NCI-H146 (cell line): ENCODE measurements at regions not wholly inside any gene's neighbourhood (a gene's known extent, or its start where the extent isn't known, plus 50 kb on each side); places are given as distances from the start of the nearest gene placed in this dataset.
"Not testable (repeated sequence)": the region's sequence is repeated elsewhere in the genome, so short reads cannot be mapped to it uniquely, and the experiment has no call there.

Experiments
- DNase-seq: peaks from one replicate; lab custom pipeline; 2025; lab: John Stamatoyannopoulos, UW

GRCh38 chr6:81966968-81967367, 214.5 kb upstream of the TENT5A start:
- no peak for DNase-seq

GRCh38 chr6:81962198-81962597, 209.7 kb upstream of the TENT5A start:
- no peak for DNase-seq

DNA sequence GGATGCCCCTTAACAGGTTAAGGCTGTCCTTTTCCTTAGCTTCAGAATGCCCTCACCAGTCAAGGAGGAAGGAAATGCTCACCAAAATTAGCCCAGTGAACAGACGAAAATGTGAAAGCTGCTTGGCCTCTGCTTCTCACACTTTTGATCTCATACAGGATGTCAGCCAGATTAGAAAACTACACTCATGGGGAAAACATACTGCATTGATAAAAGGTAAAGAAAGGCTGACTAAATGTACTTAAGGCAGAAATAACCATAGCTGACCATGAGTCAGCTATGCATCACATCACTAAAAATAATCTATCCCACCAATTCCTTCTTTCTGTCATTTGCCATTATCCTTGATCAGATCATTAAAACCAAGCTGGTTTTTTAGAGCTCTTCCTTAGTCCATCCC, 198.4 kb upstream of the TENT5A start:
- DNase-seq, result no peak

DNA sequence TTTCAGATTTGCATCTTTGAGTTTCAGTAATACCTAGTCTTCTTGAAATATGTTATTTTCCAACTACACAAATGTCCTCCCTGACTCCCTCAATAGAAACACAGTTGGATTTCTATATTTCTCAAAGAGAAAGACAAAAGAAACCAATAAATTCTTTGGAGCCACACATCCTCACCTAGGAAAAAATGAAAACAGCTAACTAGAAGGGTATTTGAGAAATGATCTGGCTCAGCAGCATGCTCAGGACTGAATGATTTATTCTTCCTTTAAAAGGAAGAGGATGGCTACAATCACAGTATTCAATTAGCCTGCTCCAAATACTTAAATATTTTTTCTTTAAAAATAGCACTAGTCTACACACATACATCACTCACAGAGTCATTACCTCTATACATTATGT, 196.4 kb upstream of the TENT5A start:
- no peak for DNase-seq

DNA sequence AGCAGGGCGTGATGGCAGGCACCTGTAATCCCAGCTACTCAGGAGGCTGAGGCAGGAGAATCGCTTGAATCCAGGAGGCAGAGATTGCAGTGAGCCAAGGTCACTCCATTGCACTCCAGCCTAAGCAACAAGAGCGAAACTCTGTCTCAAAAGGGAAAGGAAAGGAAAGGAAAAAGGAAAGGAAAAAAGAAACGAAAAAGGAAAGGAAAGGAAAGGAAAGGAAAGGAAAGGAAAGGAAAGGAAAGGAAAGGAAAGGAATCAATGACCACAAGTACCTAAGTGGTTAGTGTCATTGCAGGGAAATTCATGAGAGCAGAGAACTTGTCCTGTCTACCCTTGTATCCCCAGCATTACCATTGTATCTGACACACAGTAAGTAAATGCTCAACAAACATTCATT, 195.7 kb upstream of the TENT5A start:
- DNase-seq, result not testable (repeated sequence)

DNA sequence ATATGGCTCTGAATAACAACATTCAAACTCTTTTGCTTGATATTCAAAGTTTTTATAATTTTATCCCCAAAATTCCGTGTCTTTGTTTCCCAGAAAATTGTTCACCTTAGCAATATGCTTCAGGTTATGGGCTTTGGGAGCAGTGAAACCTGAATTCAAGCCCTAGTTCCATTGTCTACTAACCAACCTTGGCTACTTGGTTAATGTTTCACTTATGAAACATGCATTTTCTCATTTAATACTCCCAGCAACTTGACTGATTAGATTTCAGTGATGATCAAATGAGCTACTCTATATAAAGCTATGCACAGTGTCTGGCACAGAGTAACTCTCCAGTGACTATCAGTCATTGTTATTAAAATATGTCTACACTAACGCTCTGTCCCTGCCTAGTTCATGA, 192.2 kb upstream of the TENT5A start:
- DNase-seq, result no peak

- not testable (repeated sequence) for DNase-seq
Measured at GRCh38 chr6:81942842-81943241, 190.4 kb upstream of the TENT5A start.

GRCh38 chr6:81942067-81942370, 189.5 kb upstream of the TENT5A start:
- no peak for DNase-seq

DNA sequence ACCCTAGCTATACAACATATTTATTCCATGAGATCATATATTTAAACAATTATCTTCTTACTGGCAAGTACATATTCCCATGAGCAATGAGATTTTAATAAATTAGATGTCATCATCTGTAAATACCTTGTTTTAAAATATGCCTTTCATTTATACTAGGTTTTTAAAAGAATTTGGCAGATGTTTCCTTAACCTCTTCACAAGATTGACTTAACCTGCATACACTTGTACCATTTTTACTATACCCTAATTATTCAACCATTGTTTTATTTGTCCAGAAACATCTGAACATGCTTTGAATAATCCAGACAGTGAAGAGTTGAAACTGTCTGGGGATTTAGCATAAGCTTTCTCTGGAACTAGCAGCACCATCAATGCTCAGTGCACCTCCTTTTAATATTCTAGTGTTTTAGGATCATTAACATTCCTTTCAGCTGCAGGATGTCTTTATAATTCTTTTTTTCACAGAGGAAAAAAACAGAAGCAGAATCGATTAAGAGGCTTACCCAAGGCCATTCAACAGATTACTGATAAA, 188.0 kb upstream of the TENT5A start:
- no peak for DNase-seq

GRCh38 chr6:81939766-81940165, 187.3 kb upstream of the TENT5A start:
- no peak for DNase-seq

DNA sequence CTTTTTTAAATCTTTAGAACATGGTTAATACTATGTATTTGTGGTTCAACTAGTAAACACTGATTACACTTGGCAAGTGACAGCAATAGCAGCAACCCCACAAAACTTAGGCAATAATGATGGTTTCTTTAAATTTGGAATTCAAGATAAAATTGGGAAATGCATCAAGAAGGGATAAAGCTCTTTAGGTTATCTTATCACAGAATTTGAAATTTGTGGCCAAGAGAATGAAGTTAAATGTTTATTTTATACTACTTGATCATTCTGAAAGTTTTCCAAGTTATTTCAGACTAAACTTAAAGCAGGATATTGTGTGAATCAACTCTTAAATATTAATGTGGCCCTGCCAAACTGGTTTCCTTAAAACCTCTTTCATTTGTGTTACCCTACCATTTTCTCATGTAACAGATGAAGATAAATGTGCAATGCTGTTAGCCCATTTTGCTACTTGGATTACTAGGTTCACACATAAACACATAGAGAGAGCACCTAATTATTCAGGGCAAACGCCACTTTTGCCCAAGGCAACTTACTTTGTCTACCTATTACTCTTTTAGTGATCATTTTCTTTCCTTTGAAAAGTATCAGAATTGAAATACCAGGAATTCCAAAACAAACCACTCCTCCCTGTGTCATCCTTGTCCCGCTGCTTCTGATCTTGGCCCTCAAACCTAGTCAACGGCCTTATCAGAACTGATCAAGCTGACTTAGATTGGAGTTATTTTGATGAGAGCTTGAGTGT, 186.7 kb upstream of the TENT5A start:
- no peak for DNase-seq

DNA sequence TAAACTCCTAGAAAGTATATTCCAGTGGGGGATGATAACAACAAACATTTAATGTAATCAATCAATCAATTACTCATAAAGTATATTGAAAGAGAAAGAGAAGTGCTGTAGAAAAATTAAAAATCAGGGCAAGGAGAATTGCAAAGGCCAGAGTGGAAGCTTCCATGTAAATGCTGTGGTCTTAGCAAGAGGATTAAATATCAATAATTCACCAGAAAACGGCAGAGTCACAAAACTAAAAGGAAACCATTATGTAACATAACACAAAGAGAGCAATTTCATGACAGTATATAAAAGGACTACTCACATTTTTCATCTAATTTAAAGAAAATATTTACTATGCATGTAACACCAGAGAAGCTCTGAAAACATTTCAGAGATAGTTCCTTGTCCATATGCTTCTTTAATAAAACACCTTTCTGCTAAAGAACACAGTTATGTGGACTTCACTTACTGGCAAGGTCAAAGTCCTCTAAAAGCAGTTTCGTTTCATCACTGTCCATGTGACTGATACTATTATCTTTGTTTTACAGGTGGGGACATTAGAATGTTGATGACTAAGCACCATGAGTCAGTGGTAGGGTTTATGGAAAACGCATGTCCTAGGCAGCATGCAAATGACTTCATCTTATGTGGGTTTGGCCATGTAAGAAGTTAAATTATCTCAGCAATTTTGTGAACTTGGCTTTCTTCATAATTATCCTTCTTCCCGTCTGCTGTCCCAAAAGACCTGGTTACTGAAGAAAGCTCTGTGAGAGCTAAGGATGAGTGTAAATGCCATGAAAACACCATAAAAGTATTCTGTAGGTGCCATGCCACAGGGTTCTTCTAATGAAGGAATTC, 185.8 kb upstream of the TENT5A start:
- no peak for DNase-seq

DNA sequence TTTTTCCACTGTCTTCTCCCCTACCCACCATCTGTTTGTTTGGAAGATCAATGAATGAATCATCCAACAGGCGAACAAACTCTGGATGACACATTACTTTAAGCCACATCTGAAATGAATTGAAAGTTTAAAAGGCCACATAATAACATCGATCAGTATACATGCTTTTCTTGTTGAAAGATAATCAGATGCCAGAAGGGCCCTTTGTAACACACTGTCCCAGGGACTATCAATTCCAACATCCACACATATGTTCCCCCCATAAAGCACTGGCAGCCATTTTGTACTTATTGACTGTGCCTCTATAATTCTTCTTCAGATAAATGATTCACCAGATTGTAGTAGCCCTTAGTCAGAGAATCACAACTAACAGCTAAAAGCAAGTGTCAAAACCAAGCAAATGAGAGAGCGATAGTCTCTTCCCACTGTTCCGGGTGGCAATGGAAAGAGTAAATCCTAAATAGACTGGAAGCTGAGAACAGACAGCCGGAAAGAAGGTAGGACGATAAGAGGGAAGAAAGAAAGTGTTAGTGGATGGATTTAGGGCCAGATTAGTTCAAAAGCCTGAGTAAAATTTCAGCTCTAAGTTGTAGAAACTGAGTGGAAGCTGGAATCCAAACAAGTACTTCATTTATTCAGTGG, 184.9 kb upstream of the TENT5A start:
- no peak for DNase-seq

- no peak for DNase-seq
Measured at GRCh38 chr6:81934936-81935335, 182.5 kb upstream of the TENT5A start.

DNA sequence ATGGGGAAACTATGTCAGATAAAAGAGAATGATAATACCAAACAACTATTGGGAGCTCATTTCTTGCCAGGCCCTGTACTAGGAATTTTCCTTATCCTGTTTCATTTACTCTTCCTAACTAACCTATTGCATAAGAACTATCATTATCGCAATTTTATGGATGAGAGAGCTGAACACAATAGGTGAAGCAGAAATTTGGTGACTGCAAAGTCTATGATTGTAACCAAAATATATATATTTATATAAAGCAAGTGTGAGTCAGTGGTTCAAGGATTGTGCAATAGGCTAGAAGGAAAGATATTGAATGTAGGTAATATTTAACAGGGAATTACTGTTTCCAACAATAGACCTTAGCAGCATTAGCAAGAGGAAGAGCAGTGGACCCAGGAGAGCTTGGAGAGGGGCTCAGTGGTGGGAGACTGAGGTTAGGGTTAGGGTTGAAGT, 181.1 kb upstream of the TENT5A start:
- DNase-seq, result no peak

GRCh38 chr6:81933089-81933488, 180.6 kb upstream of the TENT5A start:
- DNase-seq, result no peak

DNA sequence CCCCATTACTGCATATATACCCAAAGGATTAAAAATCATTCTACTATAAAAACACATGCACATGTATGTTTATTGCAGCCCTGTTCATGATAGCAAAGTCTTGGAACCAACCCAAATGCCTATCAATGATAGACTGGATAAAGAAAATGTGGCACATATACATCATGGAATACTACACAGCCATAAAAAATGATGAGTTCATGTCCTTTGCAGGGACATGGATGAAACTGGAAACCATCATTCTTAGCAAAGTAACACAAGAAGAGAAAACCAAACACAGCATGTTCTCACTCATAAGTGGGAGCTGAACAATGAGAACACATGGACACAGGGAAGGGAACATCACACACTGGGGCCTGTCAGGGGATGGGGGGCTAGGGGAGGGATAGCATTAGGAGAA, 180.0 kb upstream of the TENT5A start:
- DNase-seq, result not testable (repeated sequence)

GRCh38 chr6:81929828-81930227, 177.3 kb upstream of the TENT5A start:
- DNase-seq, result no peak

- DNase-seq, result no peak
Measured at GRCh38 chr6:81925201-81925600, 172.7 kb upstream of the TENT5A start.

- no peak for DNase-seq
Measured at GRCh38 chr6:81909981-81910900, 157.8 kb upstream of the TENT5A start.

- no peak for DNase-seq
Measured at GRCh38 chr6:81909162-81909561, 156.7 kb upstream of the TENT5A start.
